HEK293T (cell line): ENCODE measurements at regions not wholly inside any gene's neighbourhood (a gene's known extent, or its start where the extent isn't known, plus 50 kb on each side); places are given as distances from the start of the nearest gene placed in this dataset.

ENCODE experiments used
- CTCF ChIA-PET: fragments of 350-600 bp; formaldehyde crosslinking; extraction: SDS; loops from one replicate; lab custom pipeline; 2021; ENCODE audit warnings: antibody characterized with exemption, inconsistent platforms; lab: Yijun Ruan, JAX
- POLR2A ChIA-PET: fragments of 350-600 bp; formaldehyde crosslinking; extraction: SDS; loops from one replicate; lab custom pipeline; 2020; ENCODE audit warnings: antibody characterized with exemption, inconsistent platforms; lab: Yijun Ruan, JAX
- DNase-seq: peaks from one replicate; pipeline ENCODE4 v3.0.0; 2012; ENCODE audit warnings: mixed read lengths; ENCODE audit errors: extremely low spot score
- ARNT ChIP-seq: fragments of 450-650 bp; IDR thresholded peaks from 2 replicates; pipeline ENCODE4 v1.6.1; 2017; ENCODE audit warnings: mild to moderate bottlenecking
- BHLHE40 ChIP-seq: fragments of 450-650 bp; IDR thresholded peaks from 2 replicates; pipeline ENCODE4 v1.6.1; 2016; ENCODE audit warnings: mild to moderate bottlenecking, moderate library complexity, borderline replicate concordance
- CTBP1 ChIP-seq: fragments of 450-650 bp; IDR thresholded peaks from 2 replicates; pipeline ENCODE4 v1.6.1; 2016; ENCODE audit warnings: borderline replicate concordance
- ELF4 ChIP-seq: fragments of 450-650 bp; IDR thresholded peaks from 2 replicates; pipeline ENCODE4 v1.6.1; 2017; ENCODE audit warnings: antibody characterized with exemption
- FOXA1 ChIP-seq: fragments of 450-650 bp; IDR thresholded peaks from 2 replicates; pipeline ENCODE4 v1.6.1; 2016; ENCODE audit warnings: mild to moderate bottlenecking
- FOXK2 ChIP-seq: fragments of 450-650 bp; IDR thresholded peaks from 2 replicates; pipeline ENCODE4 v1.6.1; 2016; ENCODE audit warnings: mild to moderate bottlenecking
- FOXM1 ChIP-seq: fragments of 450-650 bp; IDR thresholded peaks from 2 replicates; pipeline ENCODE4 v1.6.1; 2017; ENCODE audit warnings: mild to moderate bottlenecking, borderline replicate concordance
- HDGF ChIP-seq: fragments of 450-650 bp; IDR thresholded peaks from 2 replicates; pipeline ENCODE4 v1.6.1; 2017; ENCODE audit warnings: antibody characterized with exemption, borderline replicate concordance
- L3MBTL2 ChIP-seq: fragments of 450-650 bp; conservative IDR thresholded peaks from 2 replicates; pipeline ENCODE4 v1.6.1; 2016; ENCODE audit warnings: mild to moderate bottlenecking
- LEF1 ChIP-seq: fragments of 450-650 bp; IDR thresholded peaks from 2 replicates; pipeline ENCODE4 v1.6.1; 2017; ENCODE audit warnings: mild to moderate bottlenecking, borderline replicate concordance
- NFRKB ChIP-seq: fragments of 450-650 bp; IDR thresholded peaks from 2 replicates; pipeline ENCODE4 v1.6.1; 2016; ENCODE audit warnings: mild to moderate bottlenecking, moderate library complexity
- SP1 ChIP-seq: fragments of 450-650 bp; IDR thresholded peaks from 2 replicates; pipeline ENCODE4 v1.6.1; 2017
- SUZ12 ChIP-seq: fragments of 450-650 bp; IDR thresholded peaks from 2 replicates; pipeline ENCODE4 v1.6.1; 2016; ENCODE audit warnings: mild to moderate bottlenecking
- TARDBP ChIP-seq: fragments of 450-650 bp; IDR thresholded peaks from 2 replicates; pipeline ENCODE4 v1.6.1; 2016
- ZNF384 ChIP-seq: fragments of 450-650 bp; IDR thresholded peaks from 2 replicates; pipeline ENCODE4 v1.6.1; 2016
- TF ChIP-seq, protein P1 (sequence below): fragments of 450-650 bp; IDR thresholded peaks from 2 replicates; pipeline ENCODE4 v1.6.1; 2016

DNA sequence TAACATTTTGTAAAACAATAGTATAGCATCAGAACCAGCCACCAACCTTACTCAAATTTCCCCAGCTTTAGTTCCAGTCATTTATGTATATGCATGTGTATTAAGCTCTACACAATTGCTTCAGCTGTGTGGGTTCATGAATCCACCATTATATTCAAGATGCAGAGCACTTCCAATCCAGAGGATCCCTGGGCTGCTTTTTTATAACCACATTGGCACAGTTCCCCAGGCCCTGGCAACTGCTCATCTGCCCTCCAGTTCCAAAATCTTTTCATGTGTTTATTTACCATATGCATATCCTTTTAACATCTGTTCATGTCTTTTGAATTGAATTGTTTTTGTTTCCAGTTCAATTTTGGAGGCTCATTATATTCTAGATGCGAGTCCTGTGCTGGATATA is 482.9 kb upstream of the HS6ST1 start:
- DNase-seq = no peak
- POLR2A ChIA-PET = no interaction called here
- no peak for TF ChIP-seq SUZ12
- CTCF ChIA-PET = no interaction called here

DNA sequence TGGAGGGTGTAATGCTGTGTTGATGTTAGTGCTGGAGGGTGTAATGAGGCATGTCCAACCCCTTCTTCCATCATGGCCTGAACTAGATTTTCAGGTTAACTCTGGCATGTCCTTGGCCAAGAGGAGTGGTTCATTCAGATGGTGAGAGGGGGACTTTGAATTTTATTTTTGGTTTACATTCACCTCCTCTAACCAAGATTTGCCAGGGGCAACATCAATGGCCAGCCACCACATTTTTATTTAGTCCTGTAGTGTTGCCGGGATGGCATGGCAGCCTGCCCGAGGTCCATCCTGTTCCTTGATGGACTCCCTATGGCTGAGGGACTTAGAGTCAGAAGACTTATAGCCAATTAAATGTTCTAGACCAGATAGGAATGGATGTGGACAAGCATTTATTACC is 484.6 kb upstream of the HS6ST1 start:
- ChIA-PET POLR2A (no interaction called here), CTCF (no interaction called here)
- TF ChIP-seq, protein P1, sequence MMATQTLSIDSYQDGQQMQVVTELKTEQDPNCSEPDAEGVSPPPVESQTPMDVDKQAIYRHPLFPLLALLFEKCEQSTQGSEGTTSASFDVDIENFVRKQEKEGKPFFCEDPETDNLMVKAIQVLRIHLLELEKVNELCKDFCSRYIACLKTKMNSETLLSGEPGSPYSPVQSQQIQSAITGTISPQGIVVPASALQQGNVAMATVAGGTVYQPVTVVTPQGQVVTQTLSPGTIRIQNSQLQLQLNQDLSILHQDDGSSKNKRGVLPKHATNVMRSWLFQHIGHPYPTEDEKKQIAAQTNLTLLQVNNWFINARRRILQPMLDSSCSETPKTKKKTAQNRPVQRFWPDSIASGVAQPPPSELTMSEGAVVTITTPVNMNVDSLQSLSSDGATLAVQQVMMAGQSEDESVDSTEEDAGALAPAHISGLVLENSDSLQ = no peak
- no peak for TF ChIP-seq FOXK2
- no peak for TF ChIP-seq LEF1
- no peak for TF ChIP-seq FOXA1
- TF ChIP-seq TARDBP = no peak
- no peak for TF ChIP-seq ELF4
- no peak for TF ChIP-seq NFRKB
- no peak for TF ChIP-seq FOXM1
- TF ChIP-seq SP1 = no peak
- no peak for TF ChIP-seq BHLHE40
- no peak for TF ChIP-seq ARNT
- TF ChIP-seq CTBP1 = no peak
- no peak for TF ChIP-seq SUZ12
- DNase-seq = no peak

DNA sequence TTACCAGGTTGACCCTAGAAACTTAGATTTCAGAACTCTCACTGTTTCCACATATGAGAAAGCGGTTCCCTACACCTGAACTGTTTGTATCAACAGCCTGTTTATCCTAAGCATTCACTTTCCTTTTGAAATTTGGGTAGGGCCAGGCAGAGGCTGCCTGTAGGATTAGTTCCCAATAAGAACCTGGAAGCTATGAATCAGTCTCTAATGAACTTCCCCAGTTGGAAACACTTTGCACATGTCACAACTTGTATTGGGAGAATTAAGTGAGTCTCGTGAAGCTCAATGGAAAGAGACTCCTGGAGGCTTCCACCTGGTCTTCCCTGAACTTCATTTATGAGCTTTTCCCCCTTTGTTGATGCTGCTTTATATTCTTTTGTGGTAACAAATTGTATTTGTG is 486.6 kb upstream of the HS6ST1 start:
- ChIA-PET CTCF (no interaction called here), POLR2A (no interaction called here)
- no peak for DNase-seq
- TF ChIP-seq BHLHE40 (no peak), NFRKB (no peak), HDGF (no peak), ELF4 (no peak), SUZ12 (no peak), FOXA1 (no peak)

DNA sequence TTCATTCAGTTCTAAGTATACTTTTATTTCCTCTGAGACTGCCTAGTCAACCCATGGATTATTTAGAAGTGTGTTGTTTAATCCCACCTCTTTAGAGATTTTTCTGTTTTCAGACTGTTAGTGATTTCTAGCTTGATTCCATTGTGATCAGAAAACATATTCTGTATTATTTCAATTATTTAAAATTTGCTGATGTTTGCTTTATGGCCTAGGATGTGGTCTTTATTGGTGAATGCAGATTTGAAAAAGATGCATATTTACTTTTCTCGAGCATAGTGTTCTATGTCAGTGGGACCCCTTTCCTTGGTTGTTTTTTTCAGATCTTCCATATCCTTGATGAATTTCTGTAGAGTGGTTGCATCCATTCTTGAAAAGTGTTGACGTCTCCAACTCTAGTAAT is 487.2 kb upstream of the HS6ST1 start:
- no peak for TF ChIP-seq ELF4
- no peak for DNase-seq
- POLR2A ChIA-PET = no interaction called here
- CTCF ChIA-PET = no interaction called here

DNA sequence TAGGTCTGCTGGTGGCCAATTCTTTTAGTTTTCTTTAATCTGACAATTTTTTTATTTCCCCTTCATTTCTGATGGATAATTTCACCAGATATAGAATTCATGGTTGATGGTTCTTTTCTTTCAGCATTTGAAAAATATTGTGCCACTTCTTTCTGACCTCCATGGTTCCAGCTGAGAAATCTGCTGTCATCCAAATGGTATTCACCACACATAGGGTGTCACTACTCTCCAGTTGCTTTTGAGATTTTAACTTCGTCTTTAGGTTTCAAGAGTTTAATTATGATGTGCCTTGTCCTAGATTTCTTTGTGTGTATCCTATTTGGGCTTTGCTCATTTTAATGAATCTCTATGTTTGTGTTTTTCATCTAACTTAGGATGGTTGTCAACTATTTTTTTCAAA is 488.6 kb upstream of the HS6ST1 start:
- TF ChIP-seq FOXA1 (no peak), LEF1 (no peak), ARNT (no peak), L3MBTL2 (no peak), FOXK2 (no peak), ELF4 (no peak), NFRKB (no peak), TARDBP (no peak), FOXM1 (no peak), ZNF384 (no peak), SP1 (no peak), SUZ12 (no peak), BHLHE40 (no peak), CTBP1 (no peak), HDGF (no peak)
- TF ChIP-seq, protein P1 = no peak
- DNase-seq = no peak
- ChIA-PET POLR2A (no interaction called here), CTCF (no interaction called here)

DNA sequence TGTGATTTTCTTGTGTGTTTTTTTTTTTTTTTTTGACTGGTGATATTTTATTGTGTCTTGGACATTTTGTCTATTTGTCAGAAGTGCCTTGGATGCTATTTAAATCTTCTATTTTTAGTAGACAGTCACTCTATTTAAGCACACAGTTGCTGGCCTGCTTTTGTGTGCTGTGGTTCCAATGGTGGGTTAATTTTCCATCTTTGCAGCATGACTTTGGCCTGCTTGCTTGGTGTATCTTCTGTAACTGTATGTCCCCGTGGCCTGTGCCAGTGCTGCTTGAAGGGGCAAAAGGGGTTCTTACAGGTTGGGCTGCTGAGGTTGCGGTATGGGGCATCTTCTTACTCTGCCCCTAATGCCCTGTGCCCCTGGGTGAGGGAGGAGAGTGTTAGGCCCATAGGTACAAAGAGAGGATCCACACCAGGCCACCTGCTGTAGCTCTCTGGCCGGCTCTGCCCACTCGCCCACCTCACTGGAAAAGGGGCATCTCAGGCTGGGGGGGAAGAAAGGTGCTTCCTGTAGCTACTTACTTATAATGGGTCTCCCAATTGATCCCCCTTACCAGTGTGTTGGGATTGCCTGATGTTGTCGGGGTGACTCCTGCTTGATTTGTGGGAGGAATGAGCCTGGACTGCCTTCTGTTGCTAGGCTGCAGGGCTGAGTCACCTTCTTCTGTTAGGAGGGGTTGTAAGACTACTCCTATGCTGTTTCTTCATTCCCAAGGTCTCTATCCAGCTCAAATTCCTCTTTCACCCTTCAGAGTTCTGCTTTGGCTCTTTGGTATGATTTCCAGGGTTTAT is 490.0 kb upstream of the HS6ST1 start:
- ChIA-PET POLR2A (no interaction called here), CTCF (no interaction called here)
- no peak for TF ChIP-seq CTBP1
- TF ChIP-seq, protein P1 = no peak
- TF ChIP-seq FOXM1 = no peak
- no peak for TF ChIP-seq FOXK2
- DNase-seq = no peak

DNA sequence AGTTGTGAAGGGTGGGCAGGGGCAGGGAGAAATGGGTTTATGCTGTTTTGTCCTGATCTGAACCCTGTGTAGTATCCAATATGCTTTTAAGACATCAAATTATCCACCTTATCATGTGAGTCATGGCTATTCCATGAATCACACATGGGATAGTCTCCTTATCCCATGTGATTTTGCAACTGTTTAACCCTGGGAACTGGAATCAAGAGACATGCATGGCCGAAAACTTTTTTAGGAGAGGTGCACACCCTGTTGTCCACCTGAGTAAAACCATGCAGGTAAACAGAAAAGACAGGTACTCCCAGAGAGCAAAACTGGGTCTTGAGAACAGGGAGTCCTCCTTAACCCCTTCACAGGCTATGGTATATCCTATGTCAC is 490.6 kb upstream of the HS6ST1 start:
- POLR2A ChIA-PET = no interaction called here
- TF ChIP-seq SUZ12 (no peak), L3MBTL2 (no peak), ARNT (no peak), BHLHE40 (no peak), CTBP1 (no peak), TARDBP (no peak), SP1 (no peak), NFRKB (no peak), FOXA1 (no peak), ELF4 (no peak), ZNF384 (no peak), FOXK2 (no peak), FOXM1 (no peak), LEF1 (no peak)
- TF ChIP-seq, protein P1 = no peak
- CTCF ChIA-PET = no interaction called here
- no peak for DNase-seq
